ENCODE measurements at regions not wholly inside any gene's neighbourhood (a gene's known extent, or its start where the extent isn't known, plus 50 kb on each side); places are given as distances from the start of the nearest gene placed in this dataset.

GRCh38 chrX:69073241-69073640 is 92.0 kb downstream of the PJA1 start:
- TF ChIP-seq, protein P1, sequence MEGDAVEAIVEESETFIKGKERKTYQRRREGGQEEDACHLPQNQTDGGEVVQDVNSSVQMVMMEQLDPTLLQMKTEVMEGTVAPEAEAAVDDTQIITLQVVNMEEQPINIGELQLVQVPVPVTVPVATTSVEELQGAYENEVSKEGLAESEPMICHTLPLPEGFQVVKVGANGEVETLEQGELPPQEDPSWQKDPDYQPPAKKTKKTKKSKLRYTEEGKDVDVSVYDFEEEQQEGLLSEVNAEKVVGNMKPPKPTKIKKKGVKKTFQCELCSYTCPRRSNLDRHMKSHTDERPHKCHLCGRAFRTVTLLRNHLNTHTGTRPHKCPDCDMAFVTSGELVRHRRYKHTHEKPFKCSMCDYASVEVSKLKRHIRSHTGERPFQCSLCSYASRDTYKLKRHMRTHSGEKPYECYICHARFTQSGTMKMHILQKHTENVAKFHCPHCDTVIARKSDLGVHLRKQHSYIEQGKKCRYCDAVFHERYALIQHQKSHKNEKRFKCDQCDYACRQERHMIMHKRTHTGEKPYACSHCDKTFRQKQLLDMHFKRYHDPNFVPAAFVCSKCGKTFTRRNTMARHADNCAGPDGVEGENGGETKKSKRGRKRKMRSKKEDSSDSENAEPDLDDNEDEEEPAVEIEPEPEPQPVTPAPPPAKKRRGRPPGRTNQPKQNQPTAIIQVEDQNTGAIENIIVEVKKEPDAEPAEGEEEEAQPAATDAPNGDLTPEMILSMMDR (IDR thresholded peaks at IDR 0.05; ENCODE audit: low read depth, low read length, missing input control), result no peak
- TF ChIP-seq ZBTB33 (IDR thresholded peaks at IDR 0.05), result no peak
- no peak for TF ChIP-seq TAF1 (conservative IDR thresholded peaks at IDR 0.05)
- no peak for TF ChIP-seq RAD21 (IDR thresholded peaks at IDR 0.05)
- no peak for TF ChIP-seq YY1 (IDR thresholded peaks at IDR 0.05)
- no peak for TF ChIP-seq JUND (IDR thresholded peaks at IDR 0.05)
- TF ChIP-seq SP1 (IDR thresholded peaks at IDR 0.05), result no peak
- TF ChIP-seq REST (IDR thresholded peaks at IDR 0.05), result no peak
- no peak for TF ChIP-seq ATF3 (IDR thresholded peaks at IDR 0.05)
- TF ChIP-seq EGR1 (IDR thresholded peaks at IDR 0.05; ENCODE audit: low read depth in 2 of 2), result no peak
- TF ChIP-seq RXRA (IDR thresholded peaks at IDR 0.05), result no peak
- no peak for TF ChIP-seq HNF4G (IDR thresholded peaks at IDR 0.05)

Measured in liver (tissue), 3 donors.